BLaER1 (cell line): ENCODE measurements at regions not wholly inside any gene's neighbourhood (a gene's known extent, or its start where the extent isn't known, plus 50 kb on each side); places are given as distances from the start of the nearest gene placed in this dataset.
"Not testable (repeated sequence)": the region's sequence is repeated elsewhere in the genome, so short reads cannot be mapped to it uniquely, and the experiment has no call there.

Experiments
- H3K27ac ChIP-seq: shearing (Covaris generic); formaldehyde crosslinking; 2 replicates; pipeline ENCODE4 v1.8.1; 2022
- H3K27me3 ChIP-seq: shearing (Covaris generic); formaldehyde crosslinking; 2 replicates; pipeline ENCODE4 v1.8.1; 2022
- H3K36me3 ChIP-seq: shearing (Covaris generic); formaldehyde crosslinking; 2 replicates; pipeline ENCODE4 v1.8.1; 2022
- H3K4me1 ChIP-seq: shearing (Covaris generic); formaldehyde crosslinking; 2 replicates; pipeline ENCODE4 v1.8.1; 2022
- H3K4me2 ChIP-seq: shearing (Covaris generic); formaldehyde crosslinking; 2 replicates; pipeline ENCODE4 v1.8.1; 2022
- H3K4me3 ChIP-seq: shearing (Covaris generic); formaldehyde crosslinking; 2 replicates; pipeline ENCODE4 v1.8.1; 2022
- H3K9ac ChIP-seq: shearing (Covaris generic); formaldehyde crosslinking; 2 replicates; pipeline ENCODE4 v1.8.1; 2022
- H3K9me3 ChIP-seq: shearing (Covaris generic); formaldehyde crosslinking; 2 replicates; pipeline ENCODE4 v1.8.1; 2022
- H4K20me1 ChIP-seq: shearing (Covaris generic); formaldehyde crosslinking; 2 replicates; pipeline ENCODE4 v1.8.1; 2022
- Cebpa-rat ChIP-seq: shearing (Covaris generic); IDR thresholded peaks from 2 replicates; pipeline ENCODE4 v1.8.1; 2022

- H3K36me3 ChIP-seq, H3K27ac ChIP-seq, H3K4me2 ChIP-seq, H3K9ac ChIP-seq, H4K20me1 ChIP-seq, H3K4me3 ChIP-seq, H3K4me1 ChIP-seq, H3K27me3 ChIP-seq: not testable (repeated sequence)
- peaks cover 13% of the 10 kb centered on the region for H3K9me3 ChIP-seq
These were observed 63.3 kb upstream of the CEP78 start for GRCh38 chr9:78172610-78173009.

GRCh38 chr9:78171651-78172050 lies 64.2 kb upstream of the CEP78 start:
- H3K4me1 ChIP-seq, result no peaks in the 10 kb centered on the region
- no peak overlapping the region for H3K27ac ChIP-seq
- no peak overlapping the region for H3K4me2 ChIP-seq
- H3K4me3 ChIP-seq, result no peak overlapping the region
- H3K9ac ChIP-seq, result no peak overlapping the region
- no peaks in the 10 kb centered on the region for H3K36me3 ChIP-seq
- H3K9me3 ChIP-seq, result peaks cover 13% of the 10 kb centered on the region
- H4K20me1 ChIP-seq, result no peaks in the 10 kb centered on the region
- no peak for TF ChIP-seq Cebpa-rat
- no peaks in the 10 kb centered on the region for H3K27me3 ChIP-seq

GRCh38 chr9:78169125-78169524 lies 66.8 kb upstream of the CEP78 start:
- H3K4me1 ChIP-seq, result no peaks in the 10 kb centered on the region

GRCh38 chr9:78167356-78167755 lies 68.5 kb upstream of the CEP78 start:
- no peak overlapping the region for H3K4me3 ChIP-seq

More at GRCh38 chr9:78169125-78169524, 66.8 kb upstream of the CEP78 start:
- Histone ChIP-seq H3K9ac (no peak overlapping the region), H3K27ac (no peak overlapping the region), H3K9me3 (peaks cover 21% of the 10 kb centered on the region), H4K20me1 (no peaks in the 10 kb centered on the region), H3K36me3 (no peaks in the 10 kb centered on the region), H3K27me3 (no peaks in the 10 kb centered on the region), H3K4me3 (no peak overlapping the region), H3K4me2 (no peak overlapping the region)
- no peak for TF ChIP-seq Cebpa-rat

GRCh38 chr9:78163834-78164233 lies 72.0 kb upstream of the CEP78 start:
- Histone ChIP-seq H3K4me1 (no peaks in the 10 kb centered on the region), H3K27me3 (no peaks in the 10 kb centered on the region), H3K4me3 (no peak overlapping the region), H3K9me3 (peaks cover 19% of the 10 kb centered on the region), H3K27ac (no peak overlapping the region), H3K36me3 (no peaks in the 10 kb centered on the region), H3K4me2 (no peak overlapping the region), H4K20me1 (no peaks in the 10 kb centered on the region), H3K9ac (no peak overlapping the region)
- TF ChIP-seq Cebpa-rat, result no peak

More at GRCh38 chr9:78167356-78167755, 68.5 kb upstream of the CEP78 start:
- no peaks in the 10 kb centered on the region for H3K4me1 ChIP-seq
- no peak overlapping the region for H3K27ac ChIP-seq
- peaks cover 19% of the 10 kb centered on the region for H3K9me3 ChIP-seq
- no peak for TF ChIP-seq Cebpa-rat
- no peaks in the 10 kb centered on the region for H3K27me3 ChIP-seq
- H3K36me3 ChIP-seq, result no peaks in the 10 kb centered on the region
- H4K20me1 ChIP-seq, result no peaks in the 10 kb centered on the region
- H3K4me2 ChIP-seq, result no peak overlapping the region
- no peak overlapping the region for H3K9ac ChIP-seq

- H3K27me3 ChIP-seq, result no peaks in the 10 kb centered on the region
- H3K9ac ChIP-seq, result no peak overlapping the region
- TF ChIP-seq Cebpa-rat, result no peak
These were observed 77.6 kb upstream of the CEP78 start for GRCh38 chr9:78158286-78158685.

GRCh38 chr9:78150983-78151356 lies 84.9 kb upstream of the CEP78 start:
- Histone ChIP-seq H3K4me2 (no peak overlapping the region), H3K27me3 (no peaks in the 10 kb centered on the region), H3K4me1 (peaks cover 5% of the 10 kb centered on the region; the same call in 1 of the 2 replicates), H3K36me3 (no peaks in the 10 kb centered on the region), H3K9me3 (peaks cover 8% of the 10 kb centered on the region), H4K20me1 (no peaks in the 10 kb centered on the region), H3K4me3 (no peak overlapping the region), H3K27ac (no peak overlapping the region), H3K9ac (no peak overlapping the region)
- no peak for TF ChIP-seq Cebpa-rat

More at GRCh38 chr9:78158286-78158685, 77.6 kb upstream of the CEP78 start:
- H3K4me1 ChIP-seq, result no peaks in the 10 kb centered on the region
- no peak overlapping the region for H3K4me2 ChIP-seq
- no peaks in the 10 kb centered on the region for H3K36me3 ChIP-seq
- no peak overlapping the region for H3K4me3 ChIP-seq
- no peaks in the 10 kb centered on the region for H4K20me1 ChIP-seq
- H3K9me3 ChIP-seq, result peaks cover 7% of the 10 kb centered on the region
- H3K27ac ChIP-seq, result no peak overlapping the region

GRCh38 chr9:78150312-78150982 lies 85.4 kb upstream of the CEP78 start:
- no peak overlapping the region for H3K4me3 ChIP-seq
- H3K4me2 ChIP-seq, result no peak overlapping the region
- TF ChIP-seq Cebpa-rat, result no peak

GRCh38 chr9:78149702-78150291 lies 86.1 kb upstream of the CEP78 start:
- no peaks in the 10 kb centered on the region for H3K27me3 ChIP-seq
- H4K20me1 ChIP-seq, result no peaks in the 10 kb centered on the region
- H3K9ac ChIP-seq, result no peak overlapping the region
- H3K4me2 ChIP-seq, result no peak overlapping the region
- H3K9me3 ChIP-seq, result peaks cover 5% of the 10 kb centered on the region
- no peak for TF ChIP-seq Cebpa-rat
- H3K36me3 ChIP-seq, result no peaks in the 10 kb centered on the region
- H3K27ac ChIP-seq, result no peak overlapping the region
- H3K4me3 ChIP-seq, result no peak overlapping the region
- H3K4me1 ChIP-seq, result peaks cover 11% of the 10 kb centered on the region

More at GRCh38 chr9:78150312-78150982, 85.4 kb upstream of the CEP78 start:
- Histone ChIP-seq H3K36me3 (no peaks in the 10 kb centered on the region), H3K27me3 (no peaks in the 10 kb centered on the region), H3K9ac (no peak overlapping the region), H3K27ac (no peak overlapping the region), H3K4me1 (peaks cover 5% of the 10 kb centered on the region; the same call in 1 of the 2 replicates), H3K9me3 (peaks cover 7% of the 10 kb centered on the region), H4K20me1 (no peaks in the 10 kb centered on the region)

GRCh38 chr9:78146241-78146640 lies 89.6 kb upstream of the CEP78 start:
- H3K36me3 ChIP-seq, result no peaks in the 10 kb centered on the region
- H3K4me2 ChIP-seq, result no peak overlapping the region
- no peak overlapping the region for H3K9ac ChIP-seq
- H3K4me3 ChIP-seq, result no peak overlapping the region
- H3K27ac ChIP-seq, result no peak overlapping the region
- H3K27me3 ChIP-seq, result no peaks in the 10 kb centered on the region
- H3K9me3 ChIP-seq, result peaks cover 34% of the 10 kb centered on the region
- no peak for TF ChIP-seq Cebpa-rat
- no peaks in the 10 kb centered on the region for H4K20me1 ChIP-seq
- H3K4me1 ChIP-seq, result peaks cover 19% of the 10 kb centered on the region
